ENCODE measurements at regions not wholly inside any gene's neighbourhood (a gene's known extent, or its start where the extent isn't known, plus 50 kb on each side); places are given as distances from the start of the nearest gene placed in this dataset.

DNA sequence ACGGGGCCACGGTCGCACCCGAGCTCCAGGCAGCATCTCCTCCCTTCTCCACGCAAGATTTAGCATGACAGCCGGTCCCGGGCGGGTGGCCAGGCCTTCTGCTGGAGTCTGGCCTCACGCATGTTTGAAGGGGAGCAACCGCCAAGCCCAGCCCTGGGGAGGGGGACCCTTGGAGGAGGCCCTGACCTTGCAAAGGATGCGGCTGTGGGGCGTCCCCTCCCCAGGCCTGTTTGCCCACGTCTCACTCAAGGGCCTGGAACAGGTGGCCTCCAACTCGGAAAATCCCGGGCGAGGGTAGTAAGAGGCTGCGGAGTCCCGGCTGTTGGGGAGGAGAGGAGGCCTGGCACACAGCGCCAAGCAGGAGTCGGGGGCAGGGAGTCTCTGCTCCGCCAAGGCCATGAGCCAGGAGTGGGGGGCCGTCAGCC is 50.6 kb upstream of the DPYSL4 start:
- no peak for DNase-seq

DNA sequence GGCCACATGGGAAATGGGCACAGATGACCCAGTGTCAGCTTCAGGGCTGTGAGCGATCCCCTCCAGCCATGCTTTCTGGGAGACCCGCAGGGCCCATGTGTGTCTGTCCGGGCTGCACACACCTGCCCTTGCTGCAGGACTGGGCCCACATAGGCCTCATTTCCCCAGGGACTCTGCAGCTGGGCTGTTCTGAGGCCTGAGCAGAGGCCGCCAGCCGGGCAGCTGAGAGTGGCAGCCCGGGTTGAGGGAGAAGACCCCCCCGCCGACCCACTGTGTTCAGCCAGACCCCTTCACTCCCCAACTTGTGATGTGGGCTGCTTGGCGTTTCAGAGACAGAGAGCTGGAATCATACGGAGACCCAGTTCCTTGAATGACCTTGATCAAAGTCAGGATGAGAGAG is 50.1 kb upstream of the DPYSL4 start:
- DNase-seq = no peak

Measured in NCI-H69 (cell line).